ENCODE measurements at regions not wholly inside any gene's neighbourhood (a gene's known extent, or its start where the extent isn't known, plus 50 kb on each side); places are given as distances from the start of the nearest gene placed in this dataset.

DNA sequence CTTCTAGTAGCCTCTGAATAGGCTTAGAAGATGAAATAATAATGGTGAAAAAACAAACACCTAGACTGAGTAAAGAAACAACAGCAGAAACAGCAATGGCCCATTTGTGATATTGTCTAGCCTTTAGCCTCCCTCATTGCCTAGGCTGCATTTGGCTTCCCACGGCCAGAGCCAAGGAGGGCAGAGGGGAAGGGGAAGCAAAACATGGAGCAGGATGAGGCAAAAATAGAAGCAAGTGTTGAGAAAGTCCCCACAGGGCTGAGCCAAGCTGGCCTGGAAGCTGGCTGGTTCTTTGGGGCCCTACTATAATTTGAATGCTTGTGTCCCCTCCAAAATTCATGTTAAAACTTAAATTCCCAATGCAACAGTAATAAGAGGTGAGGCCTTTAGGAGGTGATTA is 60.2 kb upstream of the KSR1 start:
- no peak for DNase-seq

DNA sequence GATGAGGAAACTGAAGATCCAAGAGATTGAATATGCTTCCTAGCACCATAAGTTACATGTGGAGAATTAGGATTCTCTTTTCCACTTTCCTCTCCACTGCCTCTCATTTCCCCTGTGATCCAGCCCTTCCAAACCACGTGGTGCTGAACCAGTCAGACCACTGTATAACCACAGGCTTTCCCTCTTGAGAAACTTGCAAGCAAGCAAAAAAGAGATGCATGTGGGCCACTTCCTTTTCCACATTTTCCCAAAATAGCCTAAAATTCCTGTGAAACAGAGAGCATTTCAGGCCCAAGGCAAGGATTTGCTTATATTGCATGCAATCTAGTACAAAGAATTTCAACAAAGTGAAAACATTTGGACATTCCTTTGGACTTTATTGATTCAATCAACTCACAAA is 59.3 kb upstream of the KSR1 start:
- DNase-seq, result no peak

DNA sequence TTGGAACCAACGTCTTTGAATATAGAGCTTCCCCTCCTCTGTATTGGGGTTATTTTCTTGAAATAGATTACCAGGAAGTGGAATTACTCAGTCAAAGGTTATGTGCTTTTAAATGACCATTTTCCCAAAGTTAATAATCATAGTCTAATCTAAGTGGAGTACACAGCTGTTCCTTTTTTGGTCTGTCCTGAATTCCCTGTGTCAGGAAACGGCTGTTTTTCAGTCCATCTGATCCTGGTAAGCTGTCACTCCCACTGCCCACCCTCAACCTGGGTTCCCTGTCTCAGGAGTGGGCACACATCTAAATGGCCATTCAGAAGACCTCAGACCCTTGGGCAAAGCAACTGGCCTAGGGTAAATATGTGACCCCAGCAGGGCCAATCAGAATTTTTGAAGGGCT is 57.6 kb upstream of the KSR1 start:
- no peak for DNase-seq

DNA sequence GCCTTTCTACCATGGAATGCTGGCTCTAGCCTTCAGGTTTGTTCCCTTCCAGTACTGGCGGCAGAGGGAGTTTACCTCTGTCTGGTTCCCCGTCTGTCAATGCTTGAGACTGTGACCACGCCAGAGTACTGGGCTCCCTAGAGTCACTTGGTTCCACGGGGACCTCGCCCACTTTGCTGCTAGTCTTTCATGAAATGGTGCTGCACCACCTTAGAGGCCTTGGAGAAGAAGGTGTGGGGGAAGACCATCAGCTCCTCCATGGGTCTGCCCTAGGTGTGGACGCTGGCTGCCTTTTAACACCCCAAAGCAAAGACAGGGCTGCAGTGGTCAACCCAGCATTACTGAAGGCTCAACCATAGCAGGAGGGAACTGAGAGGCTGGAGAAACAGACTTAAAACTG is 55.3 kb upstream of the KSR1 start:
- DNase-seq, result no peak

DNA sequence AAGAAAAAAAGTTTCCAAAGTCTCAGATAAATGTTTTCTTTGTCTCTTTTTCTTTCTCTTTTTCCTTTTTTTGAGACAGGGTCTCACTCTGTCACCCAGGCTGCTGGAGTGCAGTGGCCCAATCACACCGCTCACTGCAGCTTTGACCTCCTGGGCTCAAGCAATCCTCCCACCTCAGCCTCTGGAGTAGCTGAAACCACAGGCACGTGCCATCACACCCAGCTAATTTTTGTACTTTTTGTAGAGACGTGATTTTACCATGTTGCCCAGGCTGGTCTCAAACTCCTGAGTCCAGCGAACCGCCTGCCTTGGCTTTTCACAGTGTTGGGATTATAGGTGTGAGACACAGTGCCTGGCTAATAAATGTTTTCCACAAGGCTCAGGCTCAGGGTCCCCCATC is 53.3 kb upstream of the KSR1 start:
- DNase-seq, result no peak

DNA sequence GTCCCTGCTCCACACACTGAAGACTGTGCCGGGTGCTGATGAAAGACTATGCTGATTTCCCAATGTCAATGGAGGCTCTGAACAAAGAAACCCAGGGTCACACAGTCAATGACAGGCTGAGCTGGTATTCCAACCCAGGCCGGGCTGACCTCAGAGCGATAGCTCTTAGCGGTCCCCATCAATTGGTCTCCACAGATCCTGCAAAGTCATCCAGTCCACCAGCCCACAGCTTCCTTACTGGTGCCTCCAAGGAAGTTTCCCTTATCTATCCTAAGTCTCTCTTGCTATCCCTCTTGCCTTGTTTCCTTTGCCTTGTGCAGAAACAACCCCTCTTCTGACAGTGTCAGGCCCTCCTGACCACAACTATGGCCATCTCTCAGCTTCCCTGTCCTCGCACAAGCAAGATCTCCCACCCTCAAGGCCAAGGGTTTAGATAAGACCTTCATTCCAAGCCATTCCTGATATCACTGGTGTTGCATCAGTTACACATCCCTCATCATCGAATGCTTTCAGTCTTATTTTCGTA is 52.7 kb upstream of the KSR1 start:
- DNase-seq, result no peak

DNA sequence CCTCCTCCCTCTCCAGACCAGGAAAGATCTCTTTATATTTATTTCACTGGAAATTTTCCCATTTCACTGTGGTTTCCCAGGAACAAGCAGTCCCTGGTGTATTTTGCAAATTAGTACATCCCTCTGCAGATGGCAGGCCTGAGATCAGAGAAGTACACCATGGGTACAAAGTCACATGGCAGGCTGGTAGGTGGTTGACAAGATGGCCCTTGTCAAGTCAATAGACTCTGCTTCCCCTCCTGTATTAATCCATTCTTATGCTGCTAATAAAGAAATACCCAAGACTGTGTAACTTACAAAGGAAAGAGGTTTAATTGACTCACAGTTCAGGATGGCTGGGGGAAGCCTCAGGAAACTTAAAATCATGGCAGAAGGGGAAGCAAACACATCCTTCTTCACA is 51.6 kb upstream of the KSR1 start:
- DNase-seq, result no peak

All from activated CD4-positive, alpha-beta T cell treated with anti-CD3 and anti-CD28 coated beads, Interleukin-2, amount 50 U/mL, for 4 hours (primary cell).